ENCODE measurements at regions not wholly inside any gene's neighbourhood (a gene's known extent, or its start where the extent isn't known, plus 50 kb on each side); places are given as distances from the start of the nearest gene placed in this dataset.
"Not testable (repeated sequence)": the region's sequence is repeated elsewhere in the genome, so short reads cannot be mapped to it uniquely, and the experiment has no call there.

- Mint-ChIP-seq H3K27ac (ENCODE audit: unreplicated experiment) (no peak overlapping the region), H3K9me3 (ENCODE audit: unreplicated experiment) (no peaks in the 10 kb centered on the region), H3K27me3 (ENCODE audit: unreplicated experiment) (peaks cover 15% of the 10 kb centered on the region), H3K4me3 (ENCODE audit: unreplicated experiment) (no peak overlapping the region), H3K4me1 (ENCODE audit: unreplicated experiment) (no peaks in the 10 kb centered on the region), H3K36me3 (ENCODE audit: unreplicated experiment) (no peaks in the 10 kb centered on the region)
- DNase-seq (ENCODE audit: extremely low spot score, unreplicated experiment) = no peak
- TF ChIP-seq CTCF (IDR thresholded peaks at IDR 0.05) = no peak
These were observed 643.6 kb downstream of the ETS1 start for GRCh38 chr11:127943763-127944162.

- no peak for TF ChIP-seq CTCF (IDR thresholded peaks at IDR 0.05)
- Mint-ChIP-seq H3K9me3 (ENCODE audit: unreplicated experiment) (no peaks in the 10 kb centered on the region), H3K4me1 (ENCODE audit: unreplicated experiment) (no peaks in the 10 kb centered on the region), H3K27me3 (ENCODE audit: unreplicated experiment) (peaks cover 15% of the 10 kb centered on the region), H3K27ac (ENCODE audit: unreplicated experiment) (no peak overlapping the region), H3K4me3 (ENCODE audit: unreplicated experiment) (no peak overlapping the region), H3K36me3 (ENCODE audit: unreplicated experiment) (no peaks in the 10 kb centered on the region)
- no peak for DNase-seq (ENCODE audit: extremely low spot score, unreplicated experiment)
These were observed 644.2 kb downstream of the ETS1 start for GRCh38 chr11:127943152-127943551.

GRCh38 chr11:127941554-127941953 is 645.8 kb downstream of the ETS1 start:
- H3K36me3 Mint-ChIP-seq (ENCODE audit: unreplicated experiment); H3K4me1 Mint-ChIP-seq (ENCODE audit: unreplicated experiment); H3K9me3 Mint-ChIP-seq (ENCODE audit: unreplicated experiment); H3K4me3 Mint-ChIP-seq (ENCODE audit: unreplicated experiment); H3K27ac Mint-ChIP-seq (ENCODE audit: unreplicated experiment); DNase-seq (ENCODE audit: extremely low spot score, unreplicated experiment): not testable (repeated sequence)
- H3K27me3 Mint-ChIP-seq (ENCODE audit: unreplicated experiment) = peaks cover 15% of the 10 kb centered on the region

- Mint-ChIP-seq H3K27me3 (ENCODE audit: unreplicated experiment) (peaks cover 13% of the 10 kb centered on the region), H3K27ac (ENCODE audit: unreplicated experiment) (no peak overlapping the region), H3K36me3 (ENCODE audit: unreplicated experiment) (no peaks in the 10 kb centered on the region), H3K4me3 (ENCODE audit: unreplicated experiment) (no peak overlapping the region), H3K9me3 (ENCODE audit: unreplicated experiment) (no peaks in the 10 kb centered on the region), H3K4me1 (ENCODE audit: unreplicated experiment) (no peaks in the 10 kb centered on the region)
- DNase-seq (ENCODE audit: extremely low spot score, unreplicated experiment) = no peak
- no peak for TF ChIP-seq CTCF (IDR thresholded peaks at IDR 0.05)
These were observed 648.4 kb downstream of the ETS1 start for GRCh38 chr11:127939000-127939399.

- TF ChIP-seq CTCF (IDR thresholded peaks at IDR 0.05) = no peak
- Mint-ChIP-seq H3K27ac (ENCODE audit: unreplicated experiment) (no peak overlapping the region), H3K36me3 (ENCODE audit: unreplicated experiment) (no peaks in the 10 kb centered on the region), H3K9me3 (ENCODE audit: unreplicated experiment) (no peaks in the 10 kb centered on the region), H3K27me3 (ENCODE audit: unreplicated experiment) (peaks cover 13% of the 10 kb centered on the region), H3K4me1 (ENCODE audit: unreplicated experiment) (no peaks in the 10 kb centered on the region), H3K4me3 (ENCODE audit: unreplicated experiment) (no peak overlapping the region)
- DNase-seq (ENCODE audit: extremely low spot score, unreplicated experiment) = no peak
These were observed 652.3 kb downstream of the ETS1 start for GRCh38 chr11:127935081-127935480.

GRCh38 chr11:127933961-127934360 is 653.4 kb downstream of the ETS1 start:
- H3K4me3 Mint-ChIP-seq (ENCODE audit: unreplicated experiment); H3K9me3 Mint-ChIP-seq (ENCODE audit: unreplicated experiment); H3K36me3 Mint-ChIP-seq (ENCODE audit: unreplicated experiment); DNase-seq (ENCODE audit: extremely low spot score, unreplicated experiment); H3K4me1 Mint-ChIP-seq (ENCODE audit: unreplicated experiment); H3K27ac Mint-ChIP-seq (ENCODE audit: unreplicated experiment); H3K27me3 Mint-ChIP-seq (ENCODE audit: unreplicated experiment): not testable (repeated sequence)

Data from osteocyte (in vitro differentiated cells).